IMR-90 (cell line): ENCODE measurements at regions not wholly inside any gene's neighbourhood (a gene's known extent, or its start where the extent isn't known, plus 50 kb on each side); places are given as distances from the start of the nearest gene placed in this dataset.

Experiments used
- ATAC-seq: fragments of 200-7000 bp; cut with Tn5 transposase; 2 replicates; pipeline ENCODE4 v1.9.1; 2020; ENCODE audit warnings: low read depth, mild to moderate bottlenecking, moderate library complexity
- BruUV-seq: library from RNA; stranded (reverse); fragments of 400-500 nt; replicated peaks from 2 replicates; lab custom pipeline; 2021; lab: Mats Ljungman, UMichigan
- CTCF ChIA-PET: fragments of 300-600 bp; formaldehyde crosslinking; extraction: SDS; loops from one replicate; lab custom pipeline; 2021; ENCODE audit warnings: antibody characterized with exemption; lab: Yijun Ruan, JAX
- POLR2A ChIA-PET: fragments of 300-600 bp; sonication (Branson Sonifier 250); formaldehyde crosslinking; loops from one replicate; lab custom pipeline; 2022; ENCODE audit warnings: antibody characterized with exemption; ENCODE audit not compliant: unreplicated experiment; lab: Charles Lee
- DNase-seq: peaks from one replicate; pipeline ENCODE4 v3.0.0; 2013
- H2AFZ ChIP-seq: replicated peaks from 2 replicates; pipeline ENCODE3; 2013; ENCODE audit warnings: low read length, mild to moderate bottlenecking; ENCODE audit not compliant: poor library complexity
- H2AK5ac ChIP-seq: 2 replicates; pipeline ENCODE4 v1.6.1; 2013; ENCODE audit warnings: low read depth, low read length, inconsistent platforms
- H2AK9ac ChIP-seq: replicated peaks from 2 replicates; pipeline ENCODE3; 2013; ENCODE audit warnings: mild to moderate bottlenecking, low read depth, low read length, moderate library complexity; ENCODE audit not compliant: poor library complexity
- H2BK120ac ChIP-seq: 2 replicates; pipeline ENCODE4 v1.6.1; 2013; ENCODE audit warnings: low read depth, low read length, inconsistent platforms
- H2BK15ac ChIP-seq: 3 replicates; pipeline ENCODE4 v1.6.1; 2013; ENCODE audit warnings: low read depth, low read length, inconsistent platforms
- H2BK20ac ChIP-seq: 2 replicates; pipeline ENCODE4 v1.6.1; 2013; ENCODE audit warnings: low read depth, mild to moderate bottlenecking, inconsistent platforms, low read length, moderate library complexity
- H2BK5ac ChIP-seq: 2 replicates; pipeline ENCODE4 v1.6.1; 2013; ENCODE audit warnings: mild to moderate bottlenecking, low read depth, low read length, inconsistent platforms; ENCODE audit not compliant: poor library complexity, severe bottlenecking
- H3K14ac ChIP-seq: replicated peaks from 2 replicates; pipeline ENCODE4 v1.6.1; 2013; ENCODE audit warnings: low read depth, low read length, inconsistent platforms
- H3K18ac ChIP-seq: 2 replicates; pipeline ENCODE4 v1.6.1; 2013; ENCODE audit warnings: low read depth, low read length, control low read depth
- H3K23ac ChIP-seq: 2 replicates; pipeline ENCODE4 v1.6.1; 2013; ENCODE audit warnings: low read depth, low read length, inconsistent platforms
- H3K27ac ChIP-seq: 2 replicates; pipeline ENCODE4 v1.5.1; 2013; ENCODE audit warnings: mild to moderate bottlenecking, control low read depth, low read length; ENCODE audit not compliant: insufficient read depth
- H3K27me3 ChIP-seq: 2 replicates; pipeline ENCODE4 v1.6.1; 2013; ENCODE audit warnings: low read length; ENCODE audit not compliant: control insufficient read depth, insufficient read depth
- H3K36me3 ChIP-seq: 2 replicates; pipeline ENCODE4 v1.6.1; 2013; ENCODE audit warnings: low read length, mixed read lengths; ENCODE audit not compliant: control insufficient read depth, insufficient read depth
- H3K4ac ChIP-seq: 2 replicates; pipeline ENCODE4 v1.6.1; 2013; ENCODE audit warnings: low read depth, low read length, inconsistent platforms
- H3K4me1 ChIP-seq: 2 replicates; pipeline ENCODE4 v1.6.1; 2013; ENCODE audit warnings: low read length, mixed read lengths; ENCODE audit not compliant: control insufficient read depth, insufficient read depth
- H3K4me2 ChIP-seq: 2 replicates; pipeline ENCODE4 v1.6.1; 2013; ENCODE audit warnings: low read depth, mild to moderate bottlenecking, control low read depth, low read length, moderate library complexity
- H3K4me3 ChIP-seq: 2 replicates; pipeline ENCODE4 v1.5.1; 2013; ENCODE audit warnings: low read depth, mild to moderate bottlenecking, control low read depth, low read length, moderate library complexity; ENCODE audit not compliant: insufficient read depth
- H3K56ac ChIP-seq: 2 replicates; pipeline ENCODE4 v1.6.1; 2013; ENCODE audit warnings: low read length, inconsistent platforms; ENCODE audit not compliant: insufficient read depth; ENCODE audit errors: extremely low read depth
- H3K79me1 ChIP-seq, 2 experiments: 2 replicates each; pipeline ENCODE4 v1.6.1; 2013; ENCODE audit warnings: low read length in 2 of 2, inconsistent platforms in 1 of 2, low read depth in 1 of 2
- H3K9ac ChIP-seq: 2 replicates; pipeline ENCODE4 v1.6.1; 2013; ENCODE audit warnings: low read depth, low read length, control low read depth
- H3K9me1 ChIP-seq: 2 replicates; pipeline ENCODE4 v1.6.1; 2013; ENCODE audit warnings: low read length, inconsistent platforms; ENCODE audit not compliant: insufficient read depth
- H3K9me3 ChIP-seq: 2 replicates; pipeline ENCODE4 v1.6.1; 2013; ENCODE audit warnings: low read length; ENCODE audit not compliant: control insufficient read depth, insufficient read depth
- H4K20me1 ChIP-seq: 2 replicates; pipeline ENCODE4 v1.6.1; 2013; ENCODE audit warnings: low read length, inconsistent platforms; ENCODE audit not compliant: insufficient read depth
- H4K5ac ChIP-seq: 2 replicates; pipeline ENCODE4 v1.6.1; 2013; ENCODE audit warnings: mild to moderate bottlenecking, low read depth, low read length, control low read depth
- H4K8ac ChIP-seq, 2 experiments: 2 replicates each; pipeline ENCODE4 v1.6.1; 2013; ENCODE audit warnings: low read depth in 2 of 2, low read length in 2 of 2, control low read depth in 1 of 2, inconsistent platforms in 1 of 2
- H4K91ac ChIP-seq: 2 replicates; pipeline ENCODE4 v1.6.1; 2013; ENCODE audit warnings: low read depth, low read length, inconsistent platforms; ENCODE audit not compliant: insufficient read depth
- BHLHE40 ChIP-seq: fragments of 150-350 bp; IDR thresholded peaks from 2 replicates; pipeline ENCODE4 v1.6.1; 2016; ENCODE audit warnings: mild to moderate bottlenecking, low read depth, low read length
- CEBPB ChIP-seq: IDR thresholded peaks from 2 replicates; pipeline ENCODE4 v1.6.1; 2012; ENCODE audit warnings: low read depth, low read length, improper control_type of control experiment
- CHD1 ChIP-seq: IDR thresholded peaks from 2 replicates; pipeline ENCODE4 v1.6.1; 2012; ENCODE audit warnings: low read depth, low read length, improper control_type of control experiment
- CTCF ChIP-seq: conservative IDR thresholded peaks from 2 replicates; pipeline ENCODE4 v1.5.1; 2012; ENCODE audit warnings: mild to moderate bottlenecking, low read depth, low read length, improper control_type of control experiment
- ELK1 ChIP-seq: fragments of 150-350 bp; IDR thresholded peaks from 2 replicates; pipeline ENCODE4 v1.6.1; 2016; ENCODE audit warnings: low read depth, mild to moderate bottlenecking, low read length, moderate library complexity, borderline replicate concordance
- FOS ChIP-seq: fragments of 150-350 bp; IDR thresholded peaks from 2 replicates; pipeline ENCODE4 v1.6.1; 2016; ENCODE audit warnings: low read depth, low read length
- MAFK ChIP-seq: IDR thresholded peaks from 2 replicates; pipeline ENCODE4 v1.6.1; 2012; ENCODE audit warnings: low read depth, low read length, improper control_type of control experiment
- MAZ ChIP-seq: IDR thresholded peaks from 2 replicates; pipeline ENCODE4 v1.6.1; 2012; ENCODE audit warnings: low read depth, mild to moderate bottlenecking, low read length, improper control_type of control experiment, moderate library complexity, borderline replicate concordance
- MXI1 ChIP-seq: IDR thresholded peaks from 2 replicates; pipeline ENCODE4 v1.6.1; 2012; ENCODE audit warnings: low read depth, mild to moderate bottlenecking, low read length, moderate library complexity, borderline replicate concordance
- NFE2L2 ChIP-seq: fragments of 150-350 bp; IDR thresholded peaks from 2 replicates; pipeline ENCODE4 v1.6.1; 2016; ENCODE audit warnings: low read depth, mild to moderate bottlenecking, low read length
- POLR2A ChIP-seq: IDR thresholded peaks from 2 replicates; pipeline ENCODE4 v1.6.1; 2012; ENCODE audit warnings: mild to moderate bottlenecking, low read depth, low read length
- RAD21 ChIP-seq: IDR thresholded peaks from 2 replicates; pipeline ENCODE4 v1.6.1; 2012; ENCODE audit warnings: low read length, improper control_type of control experiment
- RCOR1 ChIP-seq: IDR thresholded peaks from 2 replicates; pipeline ENCODE4 v1.6.1; 2012; ENCODE audit warnings: mild to moderate bottlenecking, low read length, improper control_type of control experiment; ENCODE audit not compliant: insufficient replicate concordance
- RFX5 ChIP-seq: IDR thresholded peaks from 2 replicates; pipeline ENCODE4 v1.8.0; 2012; ENCODE audit warnings: low read depth, mild to moderate bottlenecking, low read length, moderate library complexity
- SMC3 ChIP-seq: fragments of 150-350 bp; IDR thresholded peaks from 2 replicates; pipeline ENCODE4 v1.6.1; 2016; ENCODE audit warnings: low read depth, mild to moderate bottlenecking, antibody characterized with exemption, low read length, moderate library complexity
- USF2 ChIP-seq: fragments of 150-350 bp; IDR thresholded peaks from 2 replicates; pipeline ENCODE4 v1.6.1; 2017; ENCODE audit warnings: mild to moderate bottlenecking, antibody characterized with exemption, low read length, low read depth
- WGBS, 2 experiments: methylation state at CpG; one replicate each; pipeline versions ENCODE4 v1.1.5 to v1.1.7; 2013; ENCODE audit warnings: missing lambda C conversion rate in 2 of 2; ENCODE audit not compliant: insufficient read length in 1 of 2; ENCODE audit errors: extremely low coverage in 2 of 2; 5-methylcytosine and 5-hydroxymethylcytosine counted together
- dilution Hi-C: fragments of 300-500 bp; cut with HindIII; formaldehyde crosslinking; loops from one replicate; pipeline ENCODE4 v1.14.3; 2018; ENCODE audit warnings: low sequenced_read_pairs; ENCODE audit not compliant: unreplicated experiment
- in situ Hi-C: fragments of 300-500 bp; cut with MboI; formaldehyde crosslinking; loops from 3 replicates; pipeline ENCODE4 v1.14.3; 2019; ENCODE audit warnings: low sequenced_read_pairs, inconsistent platforms, mixed read lengths
- intact Hi-C: fragments of 100-400 bp; cut with micrococcal nuclease; formaldehyde crosslinking; loops from 2 replicates; pipeline ENCODE4 v1.10.0; 2022

- Histone ChIP-seq H3K18ac (no peak overlapping the region), H3K4ac (no peak overlapping the region), H4K5ac (no peak overlapping the region), H2AK9ac (no peak overlapping the region), H3K4me3 (no peak overlapping the region), H3K79me1 (no peaks in the 10 kb centered on the region), H4K91ac (no peak overlapping the region), H2AK5ac (no peak overlapping the region), H3K27ac (no peak overlapping the region), H3K27me3 (peaks cover 6% of the 10 kb centered on the region), H3K9me3 (no peaks in the 10 kb centered on the region), H2AFZ (no peak overlapping the region), H3K9me1 (no peaks in the 10 kb centered on the region), H3K56ac (no peak overlapping the region), H2BK15ac (no peak overlapping the region), H4K8ac (no peak overlapping the region), H3K9ac (no peak overlapping the region), H2BK120ac (no peak overlapping the region), H3K23ac (no peak overlapping the region), H4K20me1 (no peaks in the 10 kb centered on the region), H3K4me2 (no peak overlapping the region), H3K4me1 (no peaks in the 10 kb centered on the region), H3K36me3 (no peaks in the 10 kb centered on the region), H2BK20ac (no peak overlapping the region), H3K14ac (no peak overlapping the region), H2BK5ac (no peak overlapping the region)
- no CpG with 5 or more reads among the region's 5 CpGs for WGBS, 2 experiments
- BruUV-seq, result no TSS peak
- intact Hi-C loops, result no loop called here
- DNase-seq (no peak), ATAC-seq (no peak)
- ChIA-PET POLR2A (no interaction called here), CTCF (no interaction called here)
- dilution Hi-C loops, result no loop called here
- in situ Hi-C loops, result no loop called here
- no peak for TF ChIP-seq CEBPB
- no peak for TF ChIP-seq NFE2L2
- no peak for TF ChIP-seq BHLHE40
- no peak for TF ChIP-seq RAD21
- TF ChIP-seq FOS, result no peak
- no peak for TF ChIP-seq ELK1
- TF ChIP-seq MAFK, result no peak
- TF ChIP-seq MXI1, result no peak
- TF ChIP-seq RCOR1, result no peak
- TF ChIP-seq SMC3, result no peak
- no peak for TF ChIP-seq CTCF
- no peak for TF ChIP-seq RFX5
- TF ChIP-seq USF2, result no peak
- no peak for TF ChIP-seq POLR2A
- TF ChIP-seq MAZ, result no peak
- no peak for TF ChIP-seq CHD1
Observed at GRCh38 chr14:76320486-76320885, 55.5 kb upstream of the ESRRB start.
